ENCODE measurements at regions not wholly inside any gene's neighbourhood (a gene's known extent, or its start where the extent isn't known, plus 50 kb on each side); places are given as distances from the start of the nearest gene placed in this dataset.

GRCh38 chr1:19024532-19024931, 68.1 kb upstream of the IFFO2 start:
- TF ChIP-seq CTCF (IDR thresholded peaks at IDR 0.05) = no peak
- TF ChIP-seq POLR2A (IDR thresholded peaks at IDR 0.05) = no peak
